Posterior vena cava (tissue), 2 donors: ENCODE measurements at regions not wholly inside any gene's neighbourhood (a gene's known extent, or its start where the extent isn't known, plus 50 kb on each side); places are given as distances from the start of the nearest gene placed in this dataset.

Source experiments
- DNase-seq: peaks from one replicate; pipeline ENCODE4 v3.0.0-alpha.2; 2020; ENCODE audit warnings: low spot score
- intact Hi-C, 2 donors: fragments of 100-400 bp; cut with DNase I; formaldehyde crosslinking; loops; one replicate each; pipeline versions ENCODE4 v1.14.1 to v1.14.2; 2022 to 2023
- donor health status: DM: yes; HTN: yes; CAD: no.
- donor health status: DM: yes; HTN: yes; CAD: no.

DNA sequence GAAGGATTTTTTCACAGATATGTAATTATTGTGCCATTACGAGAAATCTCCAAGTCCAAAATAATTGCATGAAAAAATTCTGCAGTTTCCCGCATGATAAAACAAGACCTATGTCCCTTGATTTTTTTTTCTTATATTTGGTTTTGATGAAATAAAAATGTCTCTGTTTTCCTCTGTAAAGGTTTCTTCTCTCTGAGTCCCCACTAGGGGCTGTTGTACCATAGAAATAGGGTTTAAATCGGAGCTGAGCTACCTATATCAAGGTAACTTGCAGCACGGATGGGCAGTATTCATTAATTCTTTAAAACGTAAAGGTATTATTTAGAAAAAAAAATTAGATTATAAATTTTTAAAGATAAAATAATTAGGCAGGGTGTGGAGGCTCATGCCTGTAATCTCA lies 66.6 kb upstream of the IGF1R start:
- intact Hi-C loops: no loop called here
- DNase-seq: no peak

DNA sequence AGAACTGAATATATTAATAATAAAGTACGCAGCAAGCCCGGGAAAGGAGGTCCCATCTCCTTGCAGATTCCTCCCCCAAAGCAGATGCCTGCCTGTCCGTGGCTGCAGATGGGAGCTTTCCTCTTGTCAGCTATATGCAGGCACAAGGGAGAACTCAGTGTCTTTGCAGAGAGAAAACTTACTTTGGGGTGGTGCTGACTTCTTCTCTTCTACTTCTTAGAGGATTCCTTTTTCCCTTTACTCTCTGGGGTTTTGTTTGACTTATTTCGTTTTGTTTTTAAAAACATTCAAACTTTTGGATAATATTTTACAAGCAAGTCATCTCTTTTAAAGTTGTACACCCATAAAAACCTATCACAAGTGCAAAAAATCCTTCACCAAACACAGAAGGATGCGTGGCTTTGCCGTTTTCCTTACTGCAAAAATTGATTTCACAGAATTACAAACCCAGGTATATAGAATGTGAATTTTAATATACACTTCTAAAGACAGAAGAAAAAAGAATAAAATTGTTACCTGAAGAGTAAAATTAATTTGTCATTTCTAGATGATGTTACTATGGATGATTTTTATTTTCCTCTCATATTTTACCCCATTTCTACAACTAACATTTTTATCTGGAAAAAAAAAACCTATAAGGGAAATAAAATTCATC lies 65.3 kb upstream of the IGF1R start:
- no peak for DNase-seq
- intact Hi-C loops: no loop called here

- intact Hi-C loops: no loop called here
- no peak for DNase-seq
Measured at GRCh38 chr15:98583771-98584430, 64.4 kb upstream of the IGF1R start.

DNA sequence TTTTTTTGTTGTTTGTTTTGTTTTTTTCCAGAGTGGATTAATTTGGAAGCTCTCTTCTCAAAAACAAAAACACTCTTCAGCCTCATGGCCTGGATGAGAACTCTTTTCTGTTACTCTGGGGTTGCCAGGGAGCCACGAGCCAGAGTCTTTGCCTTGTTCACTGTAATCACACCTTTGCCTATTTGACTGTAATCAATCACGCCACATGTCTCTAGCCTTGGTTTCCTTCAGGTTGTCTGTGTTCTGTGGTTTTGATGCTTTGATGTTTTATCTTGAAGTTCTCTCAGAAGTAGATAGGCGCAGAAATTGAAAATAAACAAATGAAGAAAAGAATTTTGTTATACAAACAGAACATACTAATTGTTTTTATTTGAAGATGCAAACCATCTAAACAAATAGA lies 62.3 kb upstream of the IGF1R start:
- DNase-seq: no peak
- intact Hi-C loops: no loop called here

- DNase-seq: no peak
- intact Hi-C loops: no loop called here
Measured at GRCh38 chr15:98592136-98592535, 56.2 kb upstream of the IGF1R start.

- intact Hi-C loops: no loop called here
- no peak for DNase-seq
Measured at GRCh38 chr15:98596131-98596530, 52.2 kb upstream of the IGF1R start.

DNA sequence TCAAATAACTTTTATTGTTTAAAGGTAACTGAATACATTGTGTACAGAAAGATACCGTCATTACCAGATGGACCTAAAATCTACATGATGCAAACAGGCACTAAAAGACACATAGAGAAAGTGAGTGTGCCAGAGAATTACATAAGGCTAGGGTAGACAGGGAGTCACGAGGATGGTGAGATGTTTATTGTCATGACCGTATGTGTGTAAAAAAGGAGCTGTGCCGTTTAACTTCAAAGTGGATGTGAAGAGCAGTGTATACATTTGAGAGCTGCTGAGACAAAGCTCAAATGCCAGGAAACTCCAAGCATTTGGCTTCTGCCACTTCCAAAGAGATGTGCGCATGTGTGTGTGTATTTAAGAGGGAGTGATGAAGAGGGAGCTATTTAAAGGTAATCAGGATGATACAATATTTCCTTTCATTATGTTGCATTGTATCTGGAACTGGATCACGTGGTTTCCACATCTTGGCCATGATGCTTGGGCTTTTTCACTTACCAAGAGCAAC lies 51.4 kb upstream of the IGF1R start:
- no peak for DNase-seq
- intact Hi-C loops: no loop called here

- intact Hi-C loops: no loop called here
- DNase-seq: no peak
Measured at GRCh38 chr15:98597666-98598065, 50.7 kb upstream of the IGF1R start.
